ENCODE measurements at regions not wholly inside any gene's neighbourhood (a gene's known extent, or its start where the extent isn't known, plus 50 kb on each side); places are given as distances from the start of the nearest gene placed in this dataset.

GRCh38 chr10:100618091-100618615 is 82.4 kb downstream of the HIF1AN start:
- Histone ChIP-seq H2AFZ (ENCODE audit: low read length) (no peak overlapping the region), H3K4me1 (ENCODE audit: insufficient read depth, low read length, poor library complexity, severe bottlenecking) (no peaks in the 10 kb centered on the region), H3K9me2 (ENCODE audit: insufficient read depth, low read length) (no peaks in the 10 kb centered on the region), H3K4me3 (ENCODE audit: low read depth, low read length, poor library complexity, severe bottlenecking) (no peak overlapping the region), H3K27ac (ENCODE audit: low read depth, low read length, poor library complexity, severe bottlenecking) (no peak overlapping the region), H3K36me3 (ENCODE audit: insufficient read depth, low read length) (no peaks in the 10 kb centered on the region), H3K79me2 (ENCODE audit: insufficient read depth, low read depth, low read length) (no peaks in the 10 kb centered on the region), H4K20me1 (ENCODE audit: insufficient read depth, low read length) (no peaks in the 10 kb centered on the region), H3K4me2 (ENCODE audit: low read length) (no peak overlapping the region), H3K9me3 (ENCODE audit: low read length) (no peaks in the 10 kb centered on the region)
- TF ChIP-seq, protein P1, sequence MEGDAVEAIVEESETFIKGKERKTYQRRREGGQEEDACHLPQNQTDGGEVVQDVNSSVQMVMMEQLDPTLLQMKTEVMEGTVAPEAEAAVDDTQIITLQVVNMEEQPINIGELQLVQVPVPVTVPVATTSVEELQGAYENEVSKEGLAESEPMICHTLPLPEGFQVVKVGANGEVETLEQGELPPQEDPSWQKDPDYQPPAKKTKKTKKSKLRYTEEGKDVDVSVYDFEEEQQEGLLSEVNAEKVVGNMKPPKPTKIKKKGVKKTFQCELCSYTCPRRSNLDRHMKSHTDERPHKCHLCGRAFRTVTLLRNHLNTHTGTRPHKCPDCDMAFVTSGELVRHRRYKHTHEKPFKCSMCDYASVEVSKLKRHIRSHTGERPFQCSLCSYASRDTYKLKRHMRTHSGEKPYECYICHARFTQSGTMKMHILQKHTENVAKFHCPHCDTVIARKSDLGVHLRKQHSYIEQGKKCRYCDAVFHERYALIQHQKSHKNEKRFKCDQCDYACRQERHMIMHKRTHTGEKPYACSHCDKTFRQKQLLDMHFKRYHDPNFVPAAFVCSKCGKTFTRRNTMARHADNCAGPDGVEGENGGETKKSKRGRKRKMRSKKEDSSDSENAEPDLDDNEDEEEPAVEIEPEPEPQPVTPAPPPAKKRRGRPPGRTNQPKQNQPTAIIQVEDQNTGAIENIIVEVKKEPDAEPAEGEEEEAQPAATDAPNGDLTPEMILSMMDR (conservative IDR thresholded peaks at IDR 0.05; ENCODE audit: low read length): no peak
- no peak for TF ChIP-seq EZH2phosphoT487 (IDR thresholded peaks at IDR 0.05; ENCODE audit: borderline replicate concordance, low read depth, low read length)
- intact Hi-C loops (cut with micrococcal nuclease; ENCODE audit: unreplicated experiment): no loop called here
- no peak for DNase-seq (ENCODE audit: low spot score)
- BruUV-seq (replicated peaks): no TSS peak
- POLR2A ChIA-PET: no interaction called here
- CTCF ChIA-PET (ENCODE audit: unreplicated experiment): no interaction called here

DNA sequence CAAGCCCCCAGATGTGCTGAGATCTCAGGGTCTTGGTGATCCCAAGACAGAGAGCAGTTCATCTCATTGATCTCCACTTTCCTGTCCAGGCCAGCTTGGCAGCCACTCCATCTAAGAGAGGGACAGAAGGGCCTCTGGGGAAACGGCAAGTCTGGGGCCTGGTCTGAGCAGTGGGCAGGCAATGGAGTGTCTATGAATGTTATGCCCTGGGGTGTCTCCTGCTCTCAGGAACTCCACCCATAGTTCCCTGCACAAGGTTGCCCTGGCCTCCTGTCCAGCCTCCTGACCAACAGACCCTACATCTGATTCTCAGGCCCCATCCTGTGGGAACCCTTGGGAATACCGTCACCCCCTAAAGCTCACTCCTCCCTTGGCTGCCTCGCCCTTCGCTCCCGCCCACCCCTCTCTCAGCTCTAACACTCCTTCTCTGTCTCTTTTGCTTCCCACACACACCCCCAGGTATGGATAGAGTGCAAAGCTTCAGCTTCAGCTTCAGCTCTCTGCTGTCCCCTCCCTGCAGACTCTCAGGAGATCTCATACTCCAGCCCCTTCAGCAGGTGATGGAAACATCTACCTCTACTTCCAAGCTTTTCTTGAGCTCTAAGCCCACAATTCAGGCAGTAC is 83.0 kb downstream of the HIF1AN start:
- ChIA-PET CTCF (ENCODE audit: unreplicated experiment) (no interaction called here), POLR2A (no interaction called here)
- no TSS peak for BruUV-seq (replicated peaks)
- no peaks in the 10 kb centered on the region for H3K36me3 ChIP-seq (ENCODE audit: insufficient read depth, low read length)
- no peaks in the 10 kb centered on the region for H3K9me3 ChIP-seq (ENCODE audit: low read length)
- TF ChIP-seq EZH2phosphoT487 (IDR thresholded peaks at IDR 0.05; ENCODE audit: borderline replicate concordance, low read depth, low read length): no peak
- DNase-seq (ENCODE audit: low spot score): no peak
- no peak overlapping the region for H3K4me2 ChIP-seq (ENCODE audit: low read length)
- no peaks in the 10 kb centered on the region for H3K9me2 ChIP-seq (ENCODE audit: insufficient read depth, low read length)
- H3K27ac ChIP-seq (ENCODE audit: low read depth, low read length, poor library complexity, severe bottlenecking): no peak overlapping the region
- H4K20me1 ChIP-seq (ENCODE audit: insufficient read depth, low read length): no peaks in the 10 kb centered on the region
- no peaks in the 10 kb centered on the region for H3K4me1 ChIP-seq (ENCODE audit: insufficient read depth, low read length, poor library complexity, severe bottlenecking)
- no peak overlapping the region for H2AFZ ChIP-seq (ENCODE audit: low read length)
- intact Hi-C loops (cut with micrococcal nuclease; ENCODE audit: unreplicated experiment): no loop called here
- H3K79me2 ChIP-seq (ENCODE audit: insufficient read depth, low read depth, low read length): no peaks in the 10 kb centered on the region
- H3K4me3 ChIP-seq (ENCODE audit: low read depth, low read length, poor library complexity, severe bottlenecking): no peak overlapping the region

- Histone ChIP-seq H4K20me1 (ENCODE audit: insufficient read depth, low read length) (no peaks in the 10 kb centered on the region), H3K27ac (ENCODE audit: low read depth, low read length, poor library complexity, severe bottlenecking) (no peak overlapping the region), H2AFZ (ENCODE audit: low read length) (no peak overlapping the region), H3K4me3 (ENCODE audit: low read depth, low read length, poor library complexity, severe bottlenecking) (no peak overlapping the region), H3K4me1 (ENCODE audit: insufficient read depth, low read length, poor library complexity, severe bottlenecking) (no peaks in the 10 kb centered on the region), H3K79me2 (ENCODE audit: insufficient read depth, low read depth, low read length) (no peaks in the 10 kb centered on the region), H3K4me2 (ENCODE audit: low read length) (no peak overlapping the region), H3K36me3 (ENCODE audit: insufficient read depth, low read length) (no peaks in the 10 kb centered on the region), H3K9me2 (ENCODE audit: insufficient read depth, low read length) (no peaks in the 10 kb centered on the region), H3K9me3 (ENCODE audit: low read length) (no peaks in the 10 kb centered on the region)
- TF ChIP-seq, protein P1 (conservative IDR thresholded peaks at IDR 0.05; ENCODE audit: low read length): no peak
- TF ChIP-seq EZH2phosphoT487 (IDR thresholded peaks at IDR 0.05; ENCODE audit: borderline replicate concordance, low read depth, low read length): no peak
- intact Hi-C loops (cut with micrococcal nuclease; ENCODE audit: unreplicated experiment): no loop called here
- CTCF ChIA-PET (ENCODE audit: unreplicated experiment): no interaction called here
- BruUV-seq (replicated peaks): no TSS peak
- POLR2A ChIA-PET: interaction anchor here (0.6 kb wide), 1 partner anchor 119 kb away, joined by 3 read pairs; no protein-coding TSS in a partner anchor
- DNase-seq (ENCODE audit: low spot score): no peak
Measured at GRCh38 chr10:100620087-100620835, 84.5 kb downstream of the HIF1AN start.

Data from OCI-LY7 (cell line).